Spleen (tissue), 11 donors: ENCODE measurements at regions not wholly inside any gene's neighbourhood (a gene's known extent, or its start where the extent isn't known, plus 50 kb on each side); places are given as distances from the start of the nearest gene placed in this dataset.

Experiments
- DNase-seq: peaks from one replicate; pipeline ENCODE4 v3.0.0-alpha.2; 2020
- H3K27ac ChIP-seq, 8 donors: fragments of 200-600 bp; sonication (generic) in 7 of 8; 1 replicate in 4 of 8; 2 replicates in 4 of 8; pipeline versions ENCODE4 v1.5.0 to v1.8.0; 2016 to 2021; ENCODE audit warnings: inconsistent platforms in 4 of 8, mild to moderate bottlenecking in 4 of 8, moderate library complexity in 1 of 8
- H3K27me3 ChIP-seq, 7 donors: fragments of 200-600 bp; sonication (generic) in 6 of 7; replicated peaks in 1 of 7; 1 replicate in 4 of 7; 2 replicates in 3 of 7; pipeline versions ENCODE4 v1.5.0 to v1.8.0; 2016 to 2021; ENCODE audit warnings: inconsistent platforms in 3 of 7, mild to moderate bottlenecking in 1 of 7
- H3K36me3 ChIP-seq, 6 donors: fragments of 200-600 bp; sonication (generic) in 5 of 6; 1 replicate in 4 of 6; 2 replicates in 2 of 6; pipeline versions ENCODE4 v1.5.0 to v1.8.0; 2016 to 2021; ENCODE audit warnings: inconsistent platforms in 2 of 6
- H3K4me1 ChIP-seq, 6 donors: fragments of 200-600 bp; sonication (generic) in 5 of 6; 1 replicate in 3 of 6; 2 replicates in 3 of 6; pipeline versions ENCODE4 v1.5.0 to v1.8.0; 2016 to 2021; ENCODE audit warnings: inconsistent platforms in 3 of 6
- H3K4me3 ChIP-seq, 8 donors: fragments of 200-600 bp; sonication (generic) in 7 of 8; 1 replicate in 4 of 8; 2 replicates in 4 of 8; pipeline versions ENCODE4 v1.5.0 to v1.8.0; 2016 to 2021; ENCODE audit warnings: inconsistent platforms in 4 of 8, mild to moderate bottlenecking in 4 of 8, moderate library complexity in 2 of 8
- H3K9me3 ChIP-seq, 8 donors: fragments of 200-600 bp; sonication (generic) in 7 of 8; 1 replicate in 4 of 8; 2 replicates in 4 of 8; pipeline versions ENCODE4 v1.5.0 to v1.8.0; 2016 to 2021; ENCODE audit warnings: inconsistent platforms in 4 of 8
- POLR2A ChIP-seq, 3 donors: fragments of 450-650 bp; IDR thresholded peaks; one replicate each; pipeline ENCODE4 v1.5.1; 2017; ENCODE audit warnings: antibody characterized with exemption in 3 of 3, mild to moderate bottlenecking in 1 of 3
- POLR2AphosphoS5 ChIP-seq, 3 donors: sonication (generic); formaldehyde crosslinking; IDR thresholded peaks; one replicate each; pipeline ENCODE4 v1.5.1; 2017; ENCODE audit warnings: antibody characterized with exemption in 3 of 3
- WGBS, 5 donors: extraction: QIAGEN DNeasy Blood & Tissue Kit in 3 of 5; methylation state at CpG; one replicate each; pipeline versions ENCODE4 v1.1.5 to v1.1.7; 2013 to 2018; 5-methylcytosine and 5-hydroxymethylcytosine counted together
- intact Hi-C: fragments of 100-400 bp; cut with DNase I; formaldehyde crosslinking; loops from one replicate; pipeline ENCODE4 v1.15.0; 2023; ENCODE audit warnings: low total_unique reads
- TF ChIP-seq, protein P1 (sequence below), 11 experiments: fragments of 200-600 bp in 7 of 11; fragments of 450-650 bp in 4 of 11; sonication (generic) in 4 of 11; IDR thresholded peaks in 8 of 11; conservative IDR thresholded peaks in 3 of 11; 1 replicate in 7 of 11; 2 replicates in 4 of 11; pipeline versions ENCODE4 v1.4.0 to v1.8.0; 2016 to 2021; ENCODE audit warnings: antibody characterized with exemption in 11 of 11, inconsistent platforms in 4 of 11, mild to moderate bottlenecking in 1 of 11
- donor health status: healthy with polysubstance abuse.
- donor health status: DM: no; HTN: no; CAD: no; lungs with moderate emphysema.
- donor health status: DM: no; HTN: no; CAD: no.
- donor health status: Bipolar disorder and iron deficiency.
- donor health status: healthy.
- donor health status: DM: no; HTN: no; CAD: no.
- donor health status: DM: yes; HTN: yes; CAD: no.

GRCh38 chr7:137080516-137081203, 212.2 kb downstream of the CHRM2 start:
- intact Hi-C loops: no loop called here
- Histone ChIP-seq H3K36me3 (no peaks in the 10 kb centered on the region), H3K4me3 (no peak overlapping the region), H3K27ac (no peak overlapping the region), H3K9me3 (peaks cover 0 to 9% (median 0%) of the 10 kb centered on the region in 8 donors), H3K27me3 (no peaks in the 10 kb centered on the region), H3K4me1 (no peaks in the 10 kb centered on the region)
- DNase-seq: no peak
- TF ChIP-seq POLR2AphosphoS5 (IDR thresholded peaks at IDR 0.05) (no peak), POLR2A (IDR thresholded peaks at IDR 0.05) (no peak)
- TF ChIP-seq, protein P1, sequence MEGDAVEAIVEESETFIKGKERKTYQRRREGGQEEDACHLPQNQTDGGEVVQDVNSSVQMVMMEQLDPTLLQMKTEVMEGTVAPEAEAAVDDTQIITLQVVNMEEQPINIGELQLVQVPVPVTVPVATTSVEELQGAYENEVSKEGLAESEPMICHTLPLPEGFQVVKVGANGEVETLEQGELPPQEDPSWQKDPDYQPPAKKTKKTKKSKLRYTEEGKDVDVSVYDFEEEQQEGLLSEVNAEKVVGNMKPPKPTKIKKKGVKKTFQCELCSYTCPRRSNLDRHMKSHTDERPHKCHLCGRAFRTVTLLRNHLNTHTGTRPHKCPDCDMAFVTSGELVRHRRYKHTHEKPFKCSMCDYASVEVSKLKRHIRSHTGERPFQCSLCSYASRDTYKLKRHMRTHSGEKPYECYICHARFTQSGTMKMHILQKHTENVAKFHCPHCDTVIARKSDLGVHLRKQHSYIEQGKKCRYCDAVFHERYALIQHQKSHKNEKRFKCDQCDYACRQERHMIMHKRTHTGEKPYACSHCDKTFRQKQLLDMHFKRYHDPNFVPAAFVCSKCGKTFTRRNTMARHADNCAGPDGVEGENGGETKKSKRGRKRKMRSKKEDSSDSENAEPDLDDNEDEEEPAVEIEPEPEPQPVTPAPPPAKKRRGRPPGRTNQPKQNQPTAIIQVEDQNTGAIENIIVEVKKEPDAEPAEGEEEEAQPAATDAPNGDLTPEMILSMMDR (IDR thresholded peaks at IDR 0.05 in 8 of 11, conservative IDR thresholded peaks at IDR 0.05 in 3 of 11): no peak
- 49 to 63% (median 52%) methylated on average over 5 of the region's 5 CpGs for WGBS, 5 donors

DNA sequence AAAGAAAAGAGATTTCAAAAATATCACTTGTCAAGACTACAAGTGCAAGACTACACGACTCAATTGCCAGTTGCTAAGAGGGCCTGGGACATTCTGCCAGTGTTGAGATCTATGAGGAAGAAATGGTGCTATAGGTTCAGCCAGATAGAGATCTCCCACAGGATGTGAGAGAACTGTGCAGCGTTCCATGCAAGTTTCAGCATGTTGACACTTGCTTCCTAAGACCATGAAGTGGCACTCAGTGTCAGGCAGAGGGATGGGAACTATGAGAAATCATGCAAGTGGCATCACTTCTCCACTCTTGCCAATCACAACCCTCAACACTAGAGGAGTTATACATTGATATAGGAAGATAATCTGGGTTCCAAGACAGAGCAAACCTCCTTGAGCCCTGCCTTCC, 210.3 kb downstream of the CHRM2 start:
- WGBS, 5 donors: 52 to 67% (median 60%) methylated on average over 2 of the region's 2 CpGs
- Histone ChIP-seq H3K27me3 (no peaks in the 10 kb centered on the region), H3K4me1 (no peaks in the 10 kb centered on the region), H3K9me3 (peaks cover 0 to 9% (median 0%) of the 10 kb centered on the region in 8 donors), H3K27ac (no peak overlapping the region), H3K36me3 (no peaks in the 10 kb centered on the region), H3K4me3 (no peak overlapping the region)
- intact Hi-C loops: no loop called here
- TF ChIP-seq, protein P1 (IDR thresholded peaks at IDR 0.05 in 8 of 11, conservative IDR thresholded peaks at IDR 0.05 in 3 of 11): no peak
- no peak for TF ChIP-seq POLR2A (IDR thresholded peaks at IDR 0.05)
- TF ChIP-seq POLR2AphosphoS5 (IDR thresholded peaks at IDR 0.05): no peak
- no peak for DNase-seq

GRCh38 chr7:137074391-137075030, 206.1 kb downstream of the CHRM2 start:
- TF ChIP-seq POLR2AphosphoS5 (IDR thresholded peaks at IDR 0.05): no peak
- TF ChIP-seq POLR2A (IDR thresholded peaks at IDR 0.05): no peak
- TF ChIP-seq, protein P1 (IDR thresholded peaks at IDR 0.05 in 8 of 11, conservative IDR thresholded peaks at IDR 0.05 in 3 of 11): no peak
- no peaks in the 10 kb centered on the region for H3K4me1 ChIP-seq
- H3K27me3 ChIP-seq: no peaks in the 10 kb centered on the region
- H3K27ac ChIP-seq: no peak overlapping the region
- no peak overlapping the region for H3K4me3 ChIP-seq
- WGBS, 5 donors: 62 to 81% (median 71%) methylated on average over 2 of the region's 2 CpGs
- no peaks in the 10 kb centered on the region for H3K36me3 ChIP-seq
- no peaks in the 10 kb centered on the region for H3K9me3 ChIP-seq
- intact Hi-C loops: no loop called here
- no peak for DNase-seq

DNA sequence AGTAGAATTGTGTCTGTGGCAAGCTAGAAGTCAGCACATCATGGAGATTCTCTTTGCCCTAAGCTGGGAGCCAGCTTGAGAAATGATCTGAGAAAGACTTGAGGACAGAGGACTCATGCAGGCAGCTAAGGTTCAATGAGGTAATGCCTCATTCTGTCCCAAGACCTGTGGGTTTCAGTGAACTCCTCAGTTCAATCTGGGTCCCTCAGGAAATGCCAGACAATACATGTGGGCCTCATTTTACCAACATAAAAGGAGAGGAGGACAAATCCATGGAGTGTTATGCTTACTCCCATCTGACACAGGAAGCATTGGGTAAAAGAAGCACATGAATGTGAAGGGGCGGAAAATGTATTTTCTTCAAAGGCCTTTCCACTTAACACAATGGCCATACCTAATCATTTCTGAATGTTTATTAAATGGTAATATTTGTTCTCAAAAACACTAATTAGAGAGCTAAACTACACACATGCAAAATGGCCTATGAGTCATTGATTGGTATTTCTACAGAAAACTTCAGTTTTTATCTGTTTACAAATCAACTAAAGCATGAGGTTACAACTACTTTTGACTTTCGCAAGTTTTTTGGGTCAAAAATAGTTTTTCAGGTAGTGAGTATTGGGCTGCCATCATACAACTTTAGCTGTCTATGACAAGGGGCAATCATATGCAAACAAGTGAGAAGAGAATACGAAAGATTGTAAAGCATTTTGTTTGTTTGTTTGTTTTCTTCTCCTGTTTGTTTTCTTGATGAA, 205.3 kb downstream of the CHRM2 start:
- DNase-seq: no peak
- intact Hi-C loops: no loop called here
- H3K4me1 ChIP-seq: no peaks in the 10 kb centered on the region

More for the DNA sequence above, 205.3 kb downstream of the CHRM2 start:
- TF ChIP-seq POLR2AphosphoS5 (IDR thresholded peaks at IDR 0.05) (no peak), POLR2A (IDR thresholded peaks at IDR 0.05) (no peak)
- TF ChIP-seq, protein P1 (IDR thresholded peaks at IDR 0.05 in 8 of 11, conservative IDR thresholded peaks at IDR 0.05 in 3 of 11): no peak
- Histone ChIP-seq H3K27me3 (no peaks in the 10 kb centered on the region), H3K9me3 (no peaks in the 10 kb centered on the region), H3K4me3 (no peak overlapping the region), H3K27ac (no peak overlapping the region), H3K36me3 (no peaks in the 10 kb centered on the region)
- 90 to 92% (median 91%) methylated on average over 3 of the region's 3 CpGs for WGBS, 5 donors
